Ishikawa (cell line): ENCODE measurements at regions not wholly inside any gene's neighbourhood (a gene's known extent, or its start where the extent isn't known, plus 50 kb on each side); places are given as distances from the start of the nearest gene placed in this dataset.

Source experiments
- CEBPB ChIP-seq: IDR thresholded peaks from 2 replicates; pipeline ENCODE4 v1.6.1; 2012
- CREB1 ChIP-seq: IDR thresholded peaks from 2 replicates; pipeline ENCODE4 v1.6.1; 2012; ENCODE audit warnings: low read depth
- EP300 ChIP-seq: IDR thresholded peaks from 2 replicates; pipeline ENCODE4 v1.6.1; 2012; ENCODE audit warnings: borderline replicate concordance
- FOXM1 ChIP-seq: IDR thresholded peaks from 2 replicates; pipeline ENCODE4 v1.6.1; 2012; ENCODE audit warnings: low read depth, borderline replicate concordance
- NFIC ChIP-seq: IDR thresholded peaks from 2 replicates; pipeline ENCODE4 v1.6.1; 2012
- RAD21 ChIP-seq: IDR thresholded peaks from 2 replicates; pipeline ENCODE4 v1.6.1; 2012; ENCODE audit warnings: low read depth
- TAF1 ChIP-seq: IDR thresholded peaks from 2 replicates; pipeline ENCODE4 v1.6.1; 2012; ENCODE audit warnings: low read depth, mild to moderate bottlenecking
- YY1 ChIP-seq: IDR thresholded peaks from 2 replicates; pipeline ENCODE4 v1.6.1; 2012; ENCODE audit warnings: low read depth
- ZBTB7A ChIP-seq: IDR thresholded peaks from 2 replicates; pipeline ENCODE4 v1.6.1; 2012; ENCODE audit warnings: low read depth
- TF ChIP-seq, protein P1 (sequence below): IDR thresholded peaks from 2 replicates; pipeline ENCODE4 v1.6.1; 2012; ENCODE audit warnings: low read depth, mild to moderate bottlenecking
- TF ChIP-seq, protein P2 (sequence below): IDR thresholded peaks from 2 replicates; pipeline ENCODE4 v1.6.1; 2012

DNA sequence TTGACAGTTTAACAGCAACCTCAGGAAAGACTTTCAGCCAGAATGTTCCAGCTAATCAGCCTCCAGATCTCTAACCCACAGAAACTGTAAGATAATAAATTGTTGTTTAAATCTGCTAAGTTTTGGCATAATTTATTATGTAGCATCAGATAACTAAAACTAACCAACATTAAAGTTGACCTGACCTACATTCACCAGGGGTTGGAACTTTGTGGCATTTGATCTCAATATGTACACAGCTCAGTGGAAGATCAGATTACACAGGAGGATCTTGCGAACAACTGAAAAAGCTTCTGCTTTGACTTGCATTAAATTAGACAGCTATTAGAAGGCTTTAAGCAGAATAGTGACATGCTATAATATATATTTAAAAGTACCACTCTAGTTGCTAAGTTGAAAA, 91.4 kb upstream of the POU1F1 start:
- TF ChIP-seq YY1 (no peak), TAF1 (no peak), RAD21 (no peak), EP300 (no peak), CEBPB (no peak), CREB1 (no peak), ZBTB7A (no peak), FOXM1 (no peak), NFIC (no peak)
- TF ChIP-seq, protein P1, sequence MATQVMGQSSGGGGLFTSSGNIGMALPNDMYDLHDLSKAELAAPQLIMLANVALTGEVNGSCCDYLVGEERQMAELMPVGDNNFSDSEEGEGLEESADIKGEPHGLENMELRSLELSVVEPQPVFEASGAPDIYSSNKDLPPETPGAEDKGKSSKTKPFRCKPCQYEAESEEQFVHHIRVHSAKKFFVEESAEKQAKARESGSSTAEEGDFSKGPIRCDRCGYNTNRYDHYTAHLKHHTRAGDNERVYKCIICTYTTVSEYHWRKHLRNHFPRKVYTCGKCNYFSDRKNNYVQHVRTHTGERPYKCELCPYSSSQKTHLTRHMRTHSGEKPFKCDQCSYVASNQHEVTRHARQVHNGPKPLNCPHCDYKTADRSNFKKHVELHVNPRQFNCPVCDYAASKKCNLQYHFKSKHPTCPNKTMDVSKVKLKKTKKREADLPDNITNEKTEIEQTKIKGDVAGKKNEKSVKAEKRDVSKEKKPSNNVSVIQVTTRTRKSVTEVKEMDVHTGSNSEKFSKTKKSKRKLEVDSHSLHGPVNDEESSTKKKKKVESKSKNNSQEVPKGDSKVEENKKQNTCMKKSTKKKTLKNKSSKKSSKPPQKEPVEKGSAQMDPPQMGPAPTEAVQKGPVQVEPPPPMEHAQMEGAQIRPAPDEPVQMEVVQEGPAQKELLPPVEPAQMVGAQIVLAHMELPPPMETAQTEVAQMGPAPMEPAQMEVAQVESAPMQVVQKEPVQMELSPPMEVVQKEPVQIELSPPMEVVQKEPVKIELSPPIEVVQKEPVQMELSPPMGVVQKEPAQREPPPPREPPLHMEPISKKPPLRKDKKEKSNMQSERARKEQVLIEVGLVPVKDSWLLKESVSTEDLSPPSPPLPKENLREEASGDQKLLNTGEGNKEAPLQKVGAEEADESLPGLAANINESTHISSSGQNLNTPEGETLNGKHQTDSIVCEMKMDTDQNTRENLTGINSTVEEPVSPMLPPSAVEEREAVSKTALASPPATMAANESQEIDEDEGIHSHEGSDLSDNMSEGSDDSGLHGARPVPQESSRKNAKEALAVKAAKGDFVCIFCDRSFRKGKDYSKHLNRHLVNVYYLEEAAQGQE = no peak
- TF ChIP-seq, protein P2, sequence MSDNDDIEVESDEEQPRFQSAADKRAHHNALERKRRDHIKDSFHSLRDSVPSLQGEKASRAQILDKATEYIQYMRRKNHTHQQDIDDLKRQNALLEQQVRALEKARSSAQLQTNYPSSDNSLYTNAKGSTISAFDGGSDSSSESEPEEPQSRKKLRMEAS = no peak
